ENCODE measurements at regions not wholly inside any gene's neighbourhood (a gene's known extent, or its start where the extent isn't known, plus 50 kb on each side); places are given as distances from the start of the nearest gene placed in this dataset.

DNA sequence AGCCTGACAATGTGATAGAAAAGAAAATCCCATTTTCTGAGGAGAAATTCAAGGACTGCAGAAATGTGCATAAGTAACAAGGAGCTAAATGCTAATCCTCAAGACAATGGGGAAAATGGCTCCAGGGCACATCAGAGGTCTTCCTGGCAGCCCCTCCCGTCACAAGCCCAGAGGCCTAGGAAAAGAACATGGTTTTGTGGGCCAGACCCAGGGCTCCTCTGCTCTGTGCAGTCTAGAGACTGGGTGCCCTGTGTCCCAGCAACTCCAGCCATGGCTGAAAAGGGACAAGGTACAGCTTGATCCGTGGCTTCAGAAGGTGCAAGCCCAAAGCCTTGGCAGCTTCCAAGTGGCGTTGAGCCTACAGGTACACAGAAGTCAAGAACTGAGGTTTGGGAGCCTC lies 176.8 kb upstream of the SUCLG2 start:
- H3K9me3 ChIP-seq = peaks cover 0 to 12% of the 10 kb centered on the region in 2 donors
- no peaks in the 10 kb centered on the region for H3K27me3 ChIP-seq
- H3K4me1 ChIP-seq = no peaks in the 10 kb centered on the region
- no peak for DNase-seq (ENCODE audit: low spot score)
- H3K27ac ChIP-seq = no peak overlapping the region
- TF ChIP-seq, protein P1, sequence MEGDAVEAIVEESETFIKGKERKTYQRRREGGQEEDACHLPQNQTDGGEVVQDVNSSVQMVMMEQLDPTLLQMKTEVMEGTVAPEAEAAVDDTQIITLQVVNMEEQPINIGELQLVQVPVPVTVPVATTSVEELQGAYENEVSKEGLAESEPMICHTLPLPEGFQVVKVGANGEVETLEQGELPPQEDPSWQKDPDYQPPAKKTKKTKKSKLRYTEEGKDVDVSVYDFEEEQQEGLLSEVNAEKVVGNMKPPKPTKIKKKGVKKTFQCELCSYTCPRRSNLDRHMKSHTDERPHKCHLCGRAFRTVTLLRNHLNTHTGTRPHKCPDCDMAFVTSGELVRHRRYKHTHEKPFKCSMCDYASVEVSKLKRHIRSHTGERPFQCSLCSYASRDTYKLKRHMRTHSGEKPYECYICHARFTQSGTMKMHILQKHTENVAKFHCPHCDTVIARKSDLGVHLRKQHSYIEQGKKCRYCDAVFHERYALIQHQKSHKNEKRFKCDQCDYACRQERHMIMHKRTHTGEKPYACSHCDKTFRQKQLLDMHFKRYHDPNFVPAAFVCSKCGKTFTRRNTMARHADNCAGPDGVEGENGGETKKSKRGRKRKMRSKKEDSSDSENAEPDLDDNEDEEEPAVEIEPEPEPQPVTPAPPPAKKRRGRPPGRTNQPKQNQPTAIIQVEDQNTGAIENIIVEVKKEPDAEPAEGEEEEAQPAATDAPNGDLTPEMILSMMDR (IDR thresholded peaks at IDR 0.05) = no peak
- no peaks in the 10 kb centered on the region for H3K36me3 ChIP-seq
- H3K4me3 ChIP-seq = no peak overlapping the region

GRCh38 chr3:67828486-67829010 lies 174.1 kb upstream of the SUCLG2 start:
- Histone ChIP-seq H3K27me3 (no peaks in the 10 kb centered on the region), H3K9me3 (no peaks in the 10 kb centered on the region), H3K4me3 (no peak overlapping the region), H3K36me3 (no peaks in the 10 kb centered on the region), H3K4me1 (no peaks in the 10 kb centered on the region), H3K27ac (no peak overlapping the region)
- no peak for DNase-seq (ENCODE audit: low spot score)
- TF ChIP-seq, protein P1 (IDR thresholded peaks at IDR 0.05) = no peak

DNA sequence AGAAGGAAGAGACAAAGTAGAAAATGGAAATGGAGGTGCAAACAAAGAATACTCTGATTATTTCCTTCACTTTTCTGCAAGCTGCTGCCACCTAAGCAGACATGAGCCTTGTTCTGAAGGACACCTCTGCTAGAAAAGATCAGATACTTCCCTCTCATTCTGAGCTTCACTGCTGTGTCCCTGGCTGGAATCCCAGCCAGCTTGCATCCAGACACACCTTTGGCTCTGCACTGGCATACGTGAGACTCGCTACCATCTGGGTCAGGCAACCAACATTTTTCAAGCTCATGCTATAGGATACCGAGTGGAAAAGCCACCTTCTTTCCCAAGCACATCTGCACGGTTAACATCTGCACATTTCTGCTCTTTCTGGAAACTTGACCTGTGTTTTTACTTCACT lies 166.7 kb upstream of the SUCLG2 start:
- Histone ChIP-seq H3K27ac (no peak overlapping the region), H3K9me3 (no peaks in the 10 kb centered on the region), H3K4me1 (no peaks in the 10 kb centered on the region), H3K27me3 (no peaks in the 10 kb centered on the region), H3K4me3 (no peak overlapping the region), H3K36me3 (no peaks in the 10 kb centered on the region)
- TF ChIP-seq, protein P1 (IDR thresholded peaks at IDR 0.05) = no peak
- no peak for DNase-seq (ENCODE audit: low spot score)

GRCh38 chr3:67819447-67819846 lies 165.0 kb upstream of the SUCLG2 start:
- no peaks in the 10 kb centered on the region for H3K36me3 ChIP-seq
- no peak overlapping the region for H3K27ac ChIP-seq
- H3K27me3 ChIP-seq = no peaks in the 10 kb centered on the region
- DNase-seq (ENCODE audit: low spot score) = no peak
- H3K4me1 ChIP-seq = no peaks in the 10 kb centered on the region
- no peak overlapping the region for H3K4me3 ChIP-seq
- no peaks in the 10 kb centered on the region for H3K9me3 ChIP-seq
- TF ChIP-seq, protein P1 (IDR thresholded peaks at IDR 0.05) = peak in 1 of 2 donors; percentile 47

DNA sequence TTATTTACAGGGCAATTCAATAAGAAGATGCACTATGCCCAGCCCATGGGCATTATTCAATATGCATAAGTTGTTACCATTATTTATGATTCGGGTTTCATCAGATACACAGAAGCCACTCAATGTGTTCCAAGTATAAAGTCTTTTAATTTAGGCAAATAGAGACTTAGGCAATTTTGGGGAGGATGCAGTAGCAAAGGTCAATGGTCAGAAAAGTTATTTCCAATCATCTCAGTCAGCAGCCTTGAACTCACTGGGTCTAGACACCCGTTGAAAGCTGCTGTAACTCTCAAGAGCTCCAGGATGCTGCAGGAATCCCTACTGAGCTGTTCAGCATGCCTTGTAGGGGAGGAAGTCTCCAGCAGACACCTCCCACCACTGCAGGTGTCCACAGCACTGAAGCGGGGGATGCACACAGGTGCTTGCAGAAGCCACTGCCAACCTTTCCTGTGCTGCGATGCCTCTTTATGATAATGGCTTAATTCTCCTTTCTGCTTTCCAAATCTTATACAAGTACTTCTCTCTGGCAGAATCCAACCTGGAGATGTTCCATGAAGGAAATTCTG lies 155.0 kb upstream of the SUCLG2 start:
- Histone ChIP-seq H3K27me3 (no peaks in the 10 kb centered on the region), H3K4me1 (no peaks in the 10 kb centered on the region), H3K4me3 (no peak overlapping the region), H3K9me3 (no peaks in the 10 kb centered on the region), H3K27ac (no peak overlapping the region), H3K36me3 (no peaks in the 10 kb centered on the region)
- TF ChIP-seq, protein P1 (IDR thresholded peaks at IDR 0.05) = no peak
- no peak for DNase-seq (ENCODE audit: low spot score)

DNA sequence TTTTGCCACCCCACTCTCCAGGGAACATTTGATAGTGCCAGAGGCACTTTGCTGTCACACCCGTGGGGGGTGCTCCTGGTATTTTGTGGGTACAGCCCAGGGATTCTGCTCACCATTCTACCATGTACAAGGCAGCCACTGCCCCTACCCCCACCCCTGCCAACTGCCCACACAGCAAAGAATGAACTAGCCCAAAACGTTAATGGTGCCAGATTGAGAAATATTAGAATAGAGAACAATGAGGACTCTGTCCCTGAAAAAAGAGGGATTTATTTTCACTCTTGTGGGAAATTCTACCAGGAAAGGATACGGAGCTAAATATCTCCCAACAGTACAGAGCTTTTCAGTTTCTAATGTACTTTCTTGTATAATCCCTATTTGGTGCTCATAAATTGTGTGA lies 154.5 kb upstream of the SUCLG2 start:
- Histone ChIP-seq H3K27ac (no peak overlapping the region), H3K4me3 (no peak overlapping the region)
- DNase-seq (ENCODE audit: low spot score) = no peak

More for the DNA sequence above, 154.5 kb upstream of the SUCLG2 start:
- H3K36me3 ChIP-seq = no peaks in the 10 kb centered on the region
- TF ChIP-seq, protein P1 (IDR thresholded peaks at IDR 0.05) = no peak
- no peaks in the 10 kb centered on the region for H3K27me3 ChIP-seq
- no peaks in the 10 kb centered on the region for H3K4me1 ChIP-seq
- no peaks in the 10 kb centered on the region for H3K9me3 ChIP-seq

Measured in right atrium auricular region (tissue), 2 donors.